ENCODE measurements at regions not wholly inside any gene's neighbourhood (a gene's known extent, or its start where the extent isn't known, plus 50 kb on each side); places are given as distances from the start of the nearest gene placed in this dataset.

GRCh38 chr10:107383357-107383756 is 218.9 kb upstream of the SORCS1 start:
- Histone ChIP-seq H3F3A (ENCODE audit: insufficient read depth, low read length, poor library complexity, severe bottlenecking) (no peaks in the 10 kb centered on the region), H3K36me3 (ENCODE audit: insufficient read depth, low read length) (no peaks in the 10 kb centered on the region), H3K9me3 (ENCODE audit: low read length) (no peaks in the 10 kb centered on the region), H4K20me1 (ENCODE audit: insufficient read depth) (no peaks in the 10 kb centered on the region), H3K9me2 (ENCODE audit: insufficient read depth, low read length) (no peaks in the 10 kb centered on the region), H3K9ac (ENCODE audit: low read length) (no peak overlapping the region), H3K27me3 (ENCODE audit: insufficient read depth, low read depth, low read length) (peaks cover 10% of the 10 kb centered on the region), H3K79me2 (replicated peaks; ENCODE audit: insufficient read depth, low read length) (no peaks in the 10 kb centered on the region), H3K27ac (ENCODE audit: low read length) (no peak overlapping the region), H2AFZ (ENCODE audit: low read depth, low read length) (no peak overlapping the region), H3K4me2 (ENCODE audit: low read length) (no peak overlapping the region), H3K4me3 (ENCODE audit: low read length) (no peak overlapping the region)
- TF ChIP-seq POLR2AphosphoS5 (IDR thresholded peaks at IDR 0.05) (peak; percentile 100), TAF1 (IDR thresholded peaks at IDR 0.05; ENCODE audit: low read depth) (no peak), EP300 (conservative IDR thresholded peaks at IDR 0.05; ENCODE audit: poor library complexity, severe bottlenecking) (peak; percentile 97), SMC3 (conservative IDR thresholded peaks at IDR 0.05; ENCODE audit: poor library complexity) (no peak), RAD21 (conservative IDR thresholded peaks at IDR 0.05) (no peak), REST (IDR thresholded peaks at IDR 0.05; ENCODE audit: borderline replicate concordance) (peak; percentile 63)

- Histone ChIP-seq H3K9me2 (ENCODE audit: insufficient read depth, low read length) (no peaks in the 10 kb centered on the region), H3K36me3 (ENCODE audit: insufficient read depth, low read length) (no peaks in the 10 kb centered on the region), H3K9ac (ENCODE audit: low read length) (no peak overlapping the region), H3K27ac (ENCODE audit: low read length) (no peak overlapping the region), H3K27me3 (ENCODE audit: insufficient read depth, low read depth, low read length) (peaks cover 3% of the 10 kb centered on the region), H3F3A (ENCODE audit: insufficient read depth, low read length, poor library complexity, severe bottlenecking) (no peaks in the 10 kb centered on the region), H4K20me1 (ENCODE audit: insufficient read depth) (no peaks in the 10 kb centered on the region), H3K79me2 (replicated peaks; ENCODE audit: insufficient read depth, low read length) (no peaks in the 10 kb centered on the region), H2AFZ (ENCODE audit: low read depth, low read length) (no peak overlapping the region), H3K4me3 (ENCODE audit: low read length) (no peak overlapping the region), H3K4me2 (ENCODE audit: low read length) (no peak overlapping the region), H3K9me3 (ENCODE audit: low read length) (no peaks in the 10 kb centered on the region)
- TF ChIP-seq REST (IDR thresholded peaks at IDR 0.05; ENCODE audit: borderline replicate concordance) (no peak), TAF1 (IDR thresholded peaks at IDR 0.05; ENCODE audit: low read depth) (no peak), EZH2 (IDR thresholded peaks at IDR 0.05; ENCODE audit: borderline replicate concordance, insufficient read depth, low read length, poor library complexity, severe bottlenecking) (no peak), EP300 (conservative IDR thresholded peaks at IDR 0.05; ENCODE audit: poor library complexity, severe bottlenecking) (no peak), MXI1 (conservative IDR thresholded peaks at IDR 0.05; ENCODE audit: poor library complexity, severe bottlenecking) (no peak), CTCF (IDR thresholded peaks at IDR 0.05; ENCODE audit: poor library complexity, severe bottlenecking) (no peak), SMC3 (conservative IDR thresholded peaks at IDR 0.05; ENCODE audit: poor library complexity) (no peak), RAD21 (conservative IDR thresholded peaks at IDR 0.05) (no peak), POLR2AphosphoS5 (IDR thresholded peaks at IDR 0.05) (no peak)
These were observed 215.1 kb upstream of the SORCS1 start for GRCh38 chr10:107379601-107380000.
